ENCODE measurements at regions not wholly inside any gene's neighbourhood (a gene's known extent, or its start where the extent isn't known, plus 50 kb on each side); places are given as distances from the start of the nearest gene placed in this dataset.

DNA sequence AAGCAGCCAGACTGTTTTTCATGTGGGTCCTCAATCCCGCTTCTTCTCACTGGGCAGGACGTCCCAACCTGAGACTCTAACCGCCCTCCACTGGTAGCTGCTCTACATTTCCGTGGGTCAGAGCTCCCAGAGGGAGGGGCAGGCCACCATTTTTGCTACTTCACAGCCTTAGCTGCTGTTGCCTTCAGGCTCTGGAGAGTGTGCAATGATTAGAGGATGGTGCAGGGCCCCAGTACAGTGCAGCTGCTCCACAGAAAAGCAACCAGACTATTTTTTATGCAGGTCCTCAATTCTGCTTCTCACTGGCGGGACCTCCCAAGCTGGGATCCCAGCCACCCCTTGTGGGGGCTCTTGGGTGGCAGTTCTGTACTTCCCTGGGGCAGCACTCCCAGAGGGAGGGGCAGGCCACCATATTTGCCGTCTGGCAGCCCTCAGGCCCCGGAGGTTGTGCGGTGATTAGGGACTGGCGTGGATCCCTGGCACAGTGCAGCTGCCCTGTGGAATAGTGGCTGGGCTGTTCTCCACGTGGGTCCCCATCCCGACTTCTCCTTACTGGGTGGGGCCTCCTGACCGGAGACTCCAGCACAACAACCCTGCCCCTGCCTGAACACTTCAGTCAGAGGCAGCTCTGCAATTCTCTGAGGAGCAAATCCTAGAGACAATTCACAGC, 647.6 kb upstream of the PKN2 start:
- DNase-seq, result no peak

DNA sequence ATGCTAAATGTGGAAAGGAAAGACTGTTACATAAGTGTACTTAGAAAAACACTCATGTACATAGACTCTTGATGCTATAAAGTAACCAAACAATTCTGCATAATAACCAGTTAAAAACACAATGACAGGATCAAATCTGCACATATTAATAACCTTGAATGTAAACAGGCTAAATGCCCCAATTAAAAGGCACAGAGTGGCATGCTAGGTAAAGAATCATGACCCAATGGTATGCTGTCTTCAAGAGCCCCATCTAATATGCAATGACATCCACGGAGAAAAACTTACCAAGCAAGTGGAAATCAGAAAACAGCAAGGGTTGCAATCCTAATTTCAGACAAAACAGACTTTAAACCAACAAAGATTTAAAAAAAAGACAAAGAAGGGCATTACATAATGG, 644.8 kb upstream of the PKN2 start:
- DNase-seq, result no peak

DNA sequence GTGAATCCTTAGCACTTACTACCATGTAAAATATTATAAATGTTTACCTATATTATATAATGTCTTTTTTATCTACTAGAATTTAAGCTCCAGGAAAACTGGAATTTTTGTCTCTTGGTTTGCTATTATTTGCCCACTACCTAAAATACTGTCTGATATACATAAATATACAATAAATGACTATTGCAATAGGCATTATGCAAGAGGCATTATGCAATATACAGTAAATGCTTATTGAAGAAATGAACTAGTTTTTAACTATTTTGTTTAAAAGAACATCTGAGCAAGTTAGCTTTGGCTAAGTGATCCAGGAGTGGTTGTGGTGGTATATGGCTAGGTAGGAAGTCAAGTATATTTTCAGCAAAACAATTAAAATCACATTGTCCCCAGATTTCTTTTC, 640.2 kb upstream of the PKN2 start:
- DNase-seq, result no peak

DNA sequence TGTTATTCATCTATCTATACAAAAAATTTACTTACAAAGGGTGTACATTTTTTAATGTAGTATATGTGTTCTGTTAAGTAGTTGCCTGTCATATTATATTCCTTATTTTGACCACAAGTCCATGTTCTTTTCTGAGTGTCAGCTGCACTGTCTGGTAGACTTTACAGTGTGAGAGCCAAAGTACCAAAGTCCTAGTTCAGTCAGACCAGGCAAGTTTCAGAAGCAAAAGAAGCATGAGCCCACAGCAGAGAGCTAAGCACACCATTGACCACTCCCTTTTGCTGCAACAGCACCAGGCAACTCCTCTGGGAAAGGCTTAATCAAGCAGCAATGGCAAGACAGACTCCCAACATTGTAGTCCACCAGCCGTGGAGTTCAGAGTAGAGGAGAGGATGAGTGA, 631.9 kb upstream of the PKN2 start:
- DNase-seq, result no peak

DNA sequence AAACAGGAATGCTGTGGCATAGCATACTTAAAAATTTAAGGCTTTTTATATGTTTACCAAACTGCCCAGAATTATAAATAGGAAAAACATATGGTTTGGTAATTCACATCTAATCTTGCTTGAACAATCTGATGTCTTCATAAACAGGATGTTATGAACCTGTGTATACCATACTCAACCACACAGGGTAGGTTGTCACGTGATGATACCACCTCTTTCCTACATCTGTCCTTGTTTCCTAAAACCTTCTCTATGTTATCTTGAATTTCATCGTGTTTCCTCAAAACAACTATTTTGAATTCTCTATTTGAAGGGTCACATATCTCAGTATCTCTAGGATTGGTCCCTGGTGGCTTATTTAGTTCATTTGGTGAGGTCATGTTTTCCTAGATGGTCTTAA, 631.0 kb upstream of the PKN2 start:
- no peak for DNase-seq

DNA sequence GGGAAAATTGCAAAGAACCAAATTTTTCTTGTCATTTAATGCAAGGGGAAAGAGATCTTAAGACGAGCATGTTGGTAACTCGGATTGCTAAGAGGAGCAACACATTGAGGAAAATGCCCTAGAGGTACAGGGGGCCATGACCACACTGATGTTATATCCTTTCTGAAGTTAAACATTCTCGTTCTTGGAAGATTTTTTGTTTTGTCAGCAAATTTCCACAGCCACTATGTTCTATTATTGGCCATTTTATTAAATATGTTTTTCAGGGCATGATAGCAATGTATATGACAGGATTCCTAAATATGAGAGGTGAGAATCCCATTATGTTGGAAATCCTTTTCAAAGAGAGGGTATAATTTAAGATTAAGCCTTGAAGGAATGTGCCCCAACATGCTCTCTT, 627.2 kb upstream of the PKN2 start:
- DNase-seq, result no peak

DNA sequence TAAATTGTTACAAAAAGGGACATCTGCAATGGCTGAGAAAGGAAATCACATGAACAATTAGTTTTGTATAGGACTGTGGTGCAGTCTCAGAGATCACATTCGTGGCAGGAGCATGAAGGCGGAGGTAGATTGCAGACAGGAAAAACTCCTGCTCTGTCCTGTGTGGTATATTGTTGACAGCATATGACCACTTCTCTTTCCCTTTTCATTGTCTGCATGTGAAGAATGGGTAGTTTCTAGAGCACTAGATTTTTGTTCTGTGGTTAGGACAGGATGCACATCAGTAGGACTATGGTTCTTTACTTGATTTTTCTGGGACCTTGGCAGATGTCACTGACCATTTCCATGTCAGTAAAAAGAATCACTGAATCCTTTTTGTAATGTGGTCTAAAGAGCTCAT, 625.9 kb upstream of the PKN2 start:
- DNase-seq, result no peak

DNA sequence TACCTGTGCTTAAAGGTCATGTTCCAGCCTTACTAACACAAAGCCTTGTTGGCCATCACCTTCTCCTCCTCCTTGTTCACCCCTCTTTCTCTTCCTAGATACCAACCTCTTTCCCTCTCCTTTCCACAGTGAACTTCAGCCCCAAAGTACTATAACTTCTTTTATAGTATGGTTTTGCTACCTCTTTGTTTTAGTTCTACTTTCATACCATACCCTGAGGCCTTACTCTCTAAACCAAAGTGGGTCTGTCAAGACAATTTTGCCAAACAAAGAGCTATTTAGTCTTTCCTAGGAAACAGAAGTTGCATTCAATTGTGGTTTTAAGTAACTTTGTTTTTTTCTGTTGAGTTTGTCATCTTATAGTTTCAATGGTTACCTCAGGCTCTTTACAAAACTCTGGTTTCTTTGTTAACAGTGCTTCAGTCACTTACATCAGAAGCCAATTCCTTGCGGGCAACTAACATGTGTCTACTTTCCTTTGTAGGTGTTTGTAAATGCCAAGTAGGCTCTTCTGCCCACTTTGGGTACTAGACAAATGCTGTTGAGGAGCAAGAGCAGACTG, 623.9 kb upstream of the PKN2 start:
- DNase-seq, result no peak

DNA sequence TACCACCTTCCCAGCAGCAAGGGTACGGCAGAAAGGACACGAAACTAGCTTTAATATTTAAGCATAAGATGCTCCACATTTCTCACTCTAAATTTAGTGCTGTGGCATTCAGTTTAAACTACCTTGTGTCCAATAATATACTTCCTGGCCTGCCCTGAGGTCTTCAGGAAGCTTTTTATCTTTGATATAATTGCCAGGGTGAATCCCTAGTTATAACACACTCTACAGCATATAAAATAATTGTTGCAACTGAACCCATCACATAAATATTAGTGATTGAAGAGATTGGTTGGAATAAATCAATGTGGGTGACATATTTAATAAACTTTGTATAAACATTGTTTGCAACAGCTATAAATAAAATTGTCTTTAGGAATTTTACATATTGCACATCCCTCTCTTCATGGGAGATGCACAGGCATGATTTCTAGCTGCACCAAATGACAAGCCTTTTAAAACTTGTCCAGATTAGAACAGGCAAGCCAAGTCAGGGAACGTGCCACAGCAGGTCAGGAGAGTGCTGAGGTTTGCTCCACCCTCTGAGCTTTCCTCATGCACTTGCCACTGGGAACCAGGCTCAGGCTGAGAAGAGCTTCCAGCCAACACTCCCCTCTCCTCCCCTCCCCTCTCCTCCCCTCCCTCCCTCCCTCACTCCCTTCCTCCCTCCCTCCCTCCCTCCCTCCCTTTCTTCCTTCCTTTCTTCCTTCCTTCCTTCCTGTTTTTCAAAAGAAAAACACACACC, 623.2 kb upstream of the PKN2 start:
- DNase-seq, result no peak

DNA sequence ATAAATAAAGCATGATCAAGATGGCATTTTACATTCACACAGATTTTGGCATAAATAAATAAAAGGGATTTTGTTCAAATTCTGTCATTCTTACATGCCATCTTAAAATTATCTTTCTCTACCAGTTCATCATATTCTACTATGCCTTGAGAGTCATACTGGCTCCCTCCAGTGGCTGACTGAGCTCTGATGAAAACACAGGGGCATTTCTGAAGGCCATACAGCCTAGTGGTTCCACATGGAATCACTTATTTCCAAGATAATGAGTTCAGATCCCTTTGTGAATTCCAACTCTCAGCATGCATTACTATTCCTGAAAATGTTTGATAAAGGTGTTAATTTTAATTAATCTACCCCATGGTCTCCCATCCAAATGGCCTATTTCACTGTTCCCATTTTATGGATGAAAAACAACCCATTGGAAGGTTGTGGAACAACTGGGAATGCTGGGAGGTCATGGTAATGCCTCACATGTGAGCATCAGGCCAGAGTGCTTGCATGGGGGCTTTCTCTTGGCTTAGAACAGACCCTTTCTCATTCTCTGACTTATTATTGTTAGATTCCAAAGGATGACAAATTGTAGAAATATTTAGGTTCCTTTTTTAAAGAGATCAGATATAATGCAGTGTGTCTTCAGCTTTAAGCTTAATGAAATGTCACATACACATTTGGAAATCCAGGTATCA, 622.4 kb upstream of the PKN2 start:
- DNase-seq, result peak; percentile 51

DNA sequence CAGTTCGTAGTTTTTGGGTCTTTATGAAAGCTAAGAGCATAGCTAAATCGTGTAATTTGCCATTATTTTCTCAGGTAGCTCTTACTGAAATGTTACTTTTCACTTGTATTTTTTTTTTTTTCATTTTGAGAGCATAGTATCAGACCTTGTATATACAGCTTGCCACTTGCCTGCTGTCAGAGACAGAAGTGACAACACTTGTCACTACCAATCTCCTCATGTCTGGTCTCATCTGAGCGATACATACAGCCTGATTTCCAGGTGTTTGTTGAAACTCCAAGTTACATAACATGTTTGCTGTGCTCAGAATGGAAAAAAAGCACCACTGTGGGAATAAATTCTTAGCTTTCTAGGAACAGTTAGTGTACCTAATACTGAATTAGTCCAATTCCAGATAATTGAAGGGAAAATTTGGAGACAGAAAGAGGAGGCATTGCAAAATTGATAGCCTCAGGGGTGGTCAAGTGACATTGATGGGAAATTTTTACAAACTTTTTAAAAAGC, 621.4 kb upstream of the PKN2 start:
- DNase-seq, result no peak

DNA sequence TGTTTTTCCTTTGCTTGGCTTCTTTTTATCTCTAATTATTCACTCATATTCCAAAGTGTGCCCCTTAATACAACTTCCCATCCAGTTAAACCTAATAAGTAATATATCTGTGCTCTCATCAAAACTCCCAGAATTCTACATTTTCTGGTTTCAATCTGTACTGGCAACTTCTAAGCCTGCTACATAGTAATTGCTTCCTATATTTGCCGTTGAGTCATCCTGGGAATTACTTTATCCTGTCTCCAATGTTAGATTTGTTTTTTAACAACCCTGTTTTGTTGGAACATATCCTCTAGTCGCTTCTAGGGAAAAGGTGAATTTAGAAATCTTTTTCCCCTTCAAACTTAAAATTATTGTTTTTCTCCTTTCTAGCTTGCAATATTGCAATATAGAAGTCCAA, 620.5 kb upstream of the PKN2 start:
- DNase-seq, result no peak

DNA sequence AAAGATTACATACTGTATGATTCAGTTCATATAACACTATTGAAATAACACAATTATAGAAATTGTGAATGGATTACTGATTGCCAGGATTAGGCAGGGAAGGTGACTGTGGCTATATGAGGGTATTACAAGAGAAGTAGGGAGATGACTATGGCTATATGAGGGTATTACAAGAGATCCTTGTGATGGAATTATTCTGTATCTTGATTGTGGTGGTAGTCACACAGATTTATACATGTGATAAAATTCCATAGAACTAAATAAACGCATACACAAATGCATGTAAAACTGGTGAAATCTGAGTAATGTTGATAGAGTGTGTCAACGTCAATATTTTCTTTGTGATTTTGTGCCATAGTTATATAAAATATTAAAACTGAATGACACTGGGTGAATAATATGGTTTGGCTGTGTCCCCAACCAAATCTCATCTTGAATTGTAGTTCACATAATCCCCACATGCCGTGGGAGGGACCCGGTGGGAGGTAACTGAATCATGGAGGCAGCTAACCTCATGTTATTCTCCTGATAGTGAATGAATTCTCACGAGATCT, 615.6 kb upstream of the PKN2 start:
- DNase-seq, result no peak

DNA sequence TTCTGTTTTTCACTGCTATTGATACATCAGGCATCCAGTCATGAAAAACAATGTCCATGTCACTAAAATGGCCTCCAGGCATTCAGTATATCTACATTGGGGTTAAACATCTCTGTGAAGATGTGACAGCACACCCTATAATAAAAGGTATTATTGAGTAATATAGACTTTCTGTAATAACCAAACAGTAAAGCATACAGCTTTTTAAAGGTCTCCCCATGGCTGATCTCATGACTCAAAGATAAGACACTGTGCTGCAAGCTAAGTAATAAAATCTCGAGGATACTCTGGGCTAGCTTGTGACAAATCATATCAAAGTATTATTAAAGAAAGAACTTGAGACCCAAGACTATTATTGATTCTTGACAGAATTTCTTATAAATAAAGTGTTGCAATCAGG, 613.1 kb upstream of the PKN2 start:
- no peak for DNase-seq

DNA sequence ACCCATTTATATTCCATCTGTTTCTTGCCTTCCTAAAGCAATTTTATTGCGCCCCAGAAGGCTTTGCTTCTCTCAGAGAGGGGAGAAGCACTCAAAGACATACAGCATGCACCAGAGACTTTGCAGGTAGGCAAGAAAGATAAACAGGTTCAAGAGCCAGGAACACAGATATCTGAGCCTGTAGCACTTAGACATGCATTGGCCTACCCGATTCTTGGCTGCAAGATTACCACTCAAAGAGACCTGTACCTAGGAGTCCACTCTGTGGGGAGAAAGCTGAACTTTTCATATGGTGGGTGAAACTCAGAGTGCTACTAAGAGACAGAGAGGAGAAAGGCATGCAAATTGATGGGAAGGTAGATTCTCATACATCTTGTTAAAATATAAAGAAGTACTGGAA, 609.4 kb upstream of the PKN2 start:
- no peak for DNase-seq

DNA sequence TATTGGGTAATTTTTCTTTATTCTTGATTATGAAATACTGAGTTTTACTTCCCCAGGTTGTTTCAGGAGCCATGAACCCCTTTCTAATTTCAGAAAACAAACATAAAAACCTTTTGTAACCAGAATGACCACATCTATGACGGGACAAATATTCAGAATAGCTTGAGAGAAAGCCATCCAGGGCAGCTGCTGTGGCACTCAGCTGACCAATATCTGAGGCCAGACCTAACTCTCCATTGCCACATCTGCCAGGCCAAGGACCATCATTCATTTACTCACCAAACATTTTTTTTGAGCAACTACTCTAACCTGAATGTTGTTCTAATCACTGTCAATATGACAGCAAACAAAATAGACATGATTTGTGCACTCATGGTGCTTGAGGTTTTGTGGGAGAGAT, 608.3 kb upstream of the PKN2 start:
- no peak for DNase-seq

DNA sequence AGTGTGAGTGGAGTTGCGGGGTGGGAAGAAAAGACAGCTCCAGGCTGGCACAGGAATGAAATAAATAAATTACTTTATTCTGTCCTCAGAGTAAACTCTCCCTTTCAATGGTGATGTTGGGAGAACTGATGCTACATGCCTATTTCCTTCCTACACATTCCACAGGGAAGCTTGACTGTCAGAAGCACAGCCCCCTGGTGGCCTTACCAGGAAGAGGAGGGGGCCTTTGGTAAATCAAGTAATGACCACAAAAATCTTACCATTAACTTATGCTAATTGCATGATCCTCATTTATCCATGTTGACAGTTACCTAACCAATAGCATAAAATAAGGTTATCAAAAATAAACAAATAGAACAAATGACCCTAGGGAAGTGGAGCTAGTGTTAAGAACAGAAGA, 605.0 kb upstream of the PKN2 start:
- no peak for DNase-seq

DNA sequence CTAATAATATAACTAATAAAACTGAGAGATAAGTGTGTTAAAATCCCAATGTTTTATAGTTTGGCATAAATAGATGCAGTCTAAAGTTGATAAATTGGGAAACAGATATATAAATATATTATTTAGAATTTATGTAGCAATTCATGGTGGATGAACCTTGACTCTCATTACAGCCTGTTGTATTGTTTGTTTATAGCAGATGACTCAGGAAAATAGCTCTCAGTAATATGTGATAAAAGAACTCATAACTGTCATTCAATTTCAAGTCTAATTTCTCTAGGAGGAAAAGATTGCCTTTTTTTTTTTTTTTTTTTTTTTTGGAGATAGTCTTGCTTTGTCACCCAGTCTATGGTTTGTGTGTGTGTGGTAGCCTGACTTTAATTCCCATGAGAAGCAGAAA, 603.2 kb upstream of the PKN2 start:
- no peak for DNase-seq

DNA sequence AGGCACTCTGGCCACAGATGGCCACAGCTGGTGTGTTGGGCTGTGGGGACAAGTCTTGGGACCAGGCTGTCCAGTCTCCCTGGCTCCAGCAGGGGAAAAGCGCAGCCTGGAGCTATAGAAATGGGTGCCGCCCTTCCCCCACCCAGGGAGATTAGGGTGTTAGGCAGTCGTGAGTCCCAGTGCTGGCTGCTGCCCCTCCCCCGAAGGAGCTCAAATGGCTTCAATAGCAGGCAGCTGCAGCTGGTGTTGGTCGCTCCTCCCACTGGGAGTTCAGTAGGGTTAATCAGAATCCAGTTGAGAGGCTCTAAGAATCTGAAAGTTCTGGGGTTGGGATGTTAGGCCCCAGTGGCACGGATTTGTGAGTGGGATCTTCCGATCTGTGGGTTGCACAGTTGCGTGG, 595.6 kb upstream of the PKN2 start:
- DNase-seq, result no peak

DNA sequence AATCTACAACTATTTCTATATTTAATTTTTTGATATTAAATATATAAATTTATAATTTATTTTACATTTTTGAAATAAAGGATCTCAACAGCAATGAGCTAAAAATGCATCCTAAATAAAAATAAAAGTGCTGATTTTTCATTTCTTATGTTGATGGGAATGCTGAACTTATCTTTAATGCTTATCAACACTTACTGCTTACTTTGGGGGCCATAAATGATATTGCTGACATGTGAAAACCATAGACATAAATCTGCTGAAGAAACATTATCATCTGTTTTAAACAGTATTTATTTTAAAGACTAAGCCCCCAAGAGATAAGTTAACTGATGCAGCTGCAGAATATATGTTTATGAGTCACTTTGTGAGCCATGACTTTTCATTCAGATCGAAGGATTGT, 594.1 kb upstream of the PKN2 start:
- DNase-seq, result no peak

DNA sequence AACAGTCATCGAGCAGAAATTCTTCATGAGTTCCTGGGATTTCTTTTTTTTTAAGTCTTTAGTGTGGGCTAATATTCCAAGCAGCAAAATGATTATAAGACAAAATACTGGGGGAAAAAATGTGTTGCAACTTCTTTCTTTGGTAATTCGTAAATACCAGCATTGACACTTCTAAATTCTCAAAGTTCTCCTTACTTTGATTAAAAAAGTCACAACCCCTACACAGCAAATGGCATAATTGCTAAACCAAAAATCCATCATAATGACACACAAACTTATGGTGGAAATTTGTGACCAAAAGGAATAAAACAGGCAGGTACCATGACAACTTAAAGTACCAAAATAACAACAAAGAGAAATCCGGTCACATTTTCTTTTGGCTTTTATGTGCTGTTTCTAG, 585.2 kb upstream of the PKN2 start:
- DNase-seq, result no peak

DNA sequence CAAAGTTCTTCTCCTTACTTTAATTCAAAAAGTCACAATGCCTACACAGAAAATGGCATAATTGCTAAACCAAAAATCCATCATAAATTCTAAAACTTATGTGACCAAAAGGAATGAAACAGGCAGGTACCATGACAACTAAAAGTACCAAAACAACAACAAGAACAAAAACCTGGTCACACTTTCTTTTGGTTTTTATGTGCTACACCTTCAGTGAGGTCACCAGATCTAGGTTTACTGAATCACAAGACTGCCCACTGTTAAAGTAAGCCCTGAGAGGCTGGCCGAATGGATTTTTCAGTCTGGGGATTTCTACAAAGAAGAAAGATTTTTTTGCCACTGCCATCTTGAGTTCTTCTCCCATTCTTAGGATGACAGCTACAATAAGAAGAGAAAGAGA, 583.0 kb upstream of the PKN2 start:
- DNase-seq, result no peak

DNA sequence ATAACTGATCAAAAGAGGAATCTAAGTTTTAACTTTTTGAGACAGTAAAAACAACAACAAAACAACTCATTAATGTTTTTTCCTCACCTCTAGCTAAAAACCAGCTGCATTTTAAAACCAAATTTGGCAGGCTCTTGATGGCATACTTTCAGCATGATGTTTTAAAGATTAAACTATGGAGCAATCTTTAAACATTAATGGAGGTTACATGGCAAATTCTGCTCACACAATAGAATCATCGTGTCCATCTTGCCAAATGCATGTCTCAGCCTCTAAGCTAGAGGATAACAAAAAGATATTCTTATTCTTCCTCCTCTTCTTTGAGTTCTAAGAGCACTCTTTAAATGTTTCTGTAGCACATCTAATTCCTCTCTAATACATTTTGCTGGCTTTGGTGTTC, 579.8 kb upstream of the PKN2 start:
- DNase-seq, result no peak

DNA sequence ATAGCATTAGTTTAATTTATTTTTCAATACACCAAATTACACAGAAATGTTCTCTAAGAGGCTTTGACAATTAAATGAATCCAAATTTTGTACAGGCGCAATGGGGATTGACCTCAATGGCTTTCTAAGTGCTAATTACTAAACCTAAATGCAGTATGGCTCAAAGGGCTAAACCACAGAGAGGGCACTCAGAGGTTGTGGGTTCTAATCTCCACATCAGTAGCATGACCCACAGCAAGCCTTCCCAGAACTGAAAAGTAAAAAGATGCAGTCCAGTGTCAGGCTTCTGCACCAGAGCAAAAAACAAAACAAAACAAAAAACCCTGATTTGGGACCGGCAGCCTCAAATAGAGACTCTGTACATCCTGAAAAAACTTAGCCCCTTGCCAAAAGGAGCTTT, 579.2 kb upstream of the PKN2 start:
- no peak for DNase-seq

Measured in HCEC 1CT (cell line).